Femur (tissue), 1 donor: ENCODE measurements at regions not wholly inside any gene's neighbourhood (a gene's known extent, or its start where the extent isn't known, plus 50 kb on each side); places are given as distances from the start of the nearest gene placed in this dataset.
"Not testable (repeated sequence)": the region's sequence is repeated elsewhere in the genome, so short reads cannot be mapped to it uniquely, and the experiment has no call there.

Experiments used
- DNase-seq: peaks from one replicate; pipeline ENCODE4 v3.0.0-alpha.2; 2017

GRCh38 chr4:85106805-85107336, 140.4 kb upstream of the WDFY3 start:
- DNase-seq, result no peak

GRCh38 chr4:85107553-85107952, 141.1 kb upstream of the WDFY3 start:
- peak; percentile 28 for DNase-seq

- no peak for DNase-seq
Measured at GRCh38 chr4:85113706-85114105, 147.2 kb upstream of the WDFY3 start.

GRCh38 chr4:85114526-85114925, 148.0 kb upstream of the WDFY3 start:
- DNase-seq, result no peak

- DNase-seq, result no peak
Measured at GRCh38 chr4:85116008-85116407, 149.5 kb upstream of the WDFY3 start.

- DNase-seq, result no peak
Measured at GRCh38 chr4:85125688-85126087, 159.2 kb upstream of the WDFY3 start.

- no peak for DNase-seq
Measured at GRCh38 chr4:85126991-85127591, 160.6 kb upstream of the WDFY3 start.

- DNase-seq, result no peak
Measured at GRCh38 chr4:85127653-85128052, 161.2 kb upstream of the WDFY3 start.

GRCh38 chr4:85128246-85129204, 162.0 kb upstream of the WDFY3 start:
- DNase-seq, result no peak

- not testable (repeated sequence) for DNase-seq
Measured at GRCh38 chr4:85129354-85130125, 163.1 kb upstream of the WDFY3 start.

- DNase-seq, result no peak
Measured at GRCh38 chr4:85132117-85132516, 165.6 kb upstream of the WDFY3 start.

GRCh38 chr4:85132570-85132969, 166.1 kb upstream of the WDFY3 start:
- DNase-seq, result no peak

GRCh38 chr4:85139749-85140148, 173.3 kb upstream of the WDFY3 start:
- DNase-seq, result not testable (repeated sequence)

- DNase-seq, result no peak
Measured at GRCh38 chr4:85142451-85142850, 176.0 kb upstream of the WDFY3 start.

GRCh38 chr4:85147481-85148076, 181.1 kb upstream of the WDFY3 start:
- peak; percentile 71 for DNase-seq

- peak; percentile 48 for DNase-seq
Measured at GRCh38 chr4:85149676-85150075, 183.2 kb upstream of the WDFY3 start.

GRCh38 chr4:85151371-85151770, 184.9 kb upstream of the WDFY3 start:
- no peak for DNase-seq

- no peak for DNase-seq
Measured at GRCh38 chr4:85151786-85152185, 185.3 kb upstream of the WDFY3 start.

- DNase-seq, result no peak
Measured at GRCh38 chr4:85152480-85152879, 186.0 kb upstream of the WDFY3 start.

GRCh38 chr4:85153221-85153620, 186.7 kb upstream of the WDFY3 start:
- DNase-seq, result no peak

- no peak for DNase-seq
Measured at GRCh38 chr4:85154591-85154990, 188.1 kb upstream of the WDFY3 start.

- DNase-seq, result no peak
Measured at GRCh38 chr4:85165808-85166207, 199.3 kb upstream of the WDFY3 start.

- DNase-seq, result no peak
Measured at GRCh38 chr4:85166318-85166717, 199.8 kb upstream of the WDFY3 start.
